ENCODE measurements at regions not wholly inside any gene's neighbourhood (a gene's known extent, or its start where the extent isn't known, plus 50 kb on each side); places are given as distances from the start of the nearest gene placed in this dataset.

GRCh38 chr4:128668566-128668965 is 140.9 kb upstream of the JADE1 start:
- Histone ChIP-seq H3K79me2 (ENCODE audit: insufficient read depth, low read length) (no peaks in the 10 kb centered on the region), H3K4me3 (replicated peaks in 1 of 3; ENCODE audit: insufficient read depth in 1 of 3, low read depth in 2 of 3, low read length in 3 of 3) (no peak overlapping the region), H3K9ac (ENCODE audit: insufficient read depth, low read depth, low read length) (no peak overlapping the region), H4K20me1 (ENCODE audit: insufficient read depth, low read length) (no peaks in the 10 kb centered on the region), H3K9me3 (ENCODE audit: low read length) (no peaks in the 10 kb centered on the region), H3K4me2 (ENCODE audit: low read depth, low read length) (no peak overlapping the region), H3K4me1 (ENCODE audit: insufficient read depth, low read length) (no peaks in the 10 kb centered on the region), H3K27ac (ENCODE audit: extremely low read length, insufficient read depth, low read length) (no peak overlapping the region), H3K36me3 (replicated peaks in 1 of 2; ENCODE audit: control insufficient read depth in 1 of 2, insufficient read depth in 2 of 2, low read length in 2 of 2) (no peaks in the 10 kb centered on the region), H2AFZ (ENCODE audit: low read length) (no peak overlapping the region), H3K27me3 (ENCODE audit: control insufficient read depth in 1 of 2, insufficient read depth in 2 of 2, low read length in 2 of 2) (no peaks in the 10 kb centered on the region)
- no peak for DNase-seq (ENCODE audit: low spot score)
- ChIA-PET CTCF (ENCODE audit: low intra/inter-chr PET ratio, low total read pairs) (no interaction called here), POLR2A (no interaction called here)
- FAIRE-seq: no peak
- no TSS peak for BruUV-seq (replicated peaks)
- in situ Hi-C loops (cut with HindIII; ENCODE audit: extremely low pct_ligation_motif_present, low pct_unique_long_range_greater_than_20kb): no loop called here
- WGBS (ENCODE audit: low lambda C conversion rate): 40% methylated on average over 5 of the region's 5 CpGs
- no peak for ATAC-seq
- intact Hi-C loops (cut with micrococcal nuclease; ENCODE audit: unreplicated experiment): no loop called here
- no peak for TF ChIP-seq ZBTB49 (CRISPR knock-in tag; IDR thresholded peaks at IDR 0.05; ENCODE audit: borderline replicate concordance)
- TF ChIP-seq ZFY (CRISPR knock-in tag; IDR thresholded peaks at IDR 0.05): no peak
- TF ChIP-seq TARDBP (CRISPR knock-in tag; IDR thresholded peaks at IDR 0.05): no peak
- no peak for TF ChIP-seq SP1 (IDR thresholded peaks at IDR 0.05)
- TF ChIP-seq SP1 (CRISPR knock-in tag; IDR thresholded peaks at IDR 0.05): no peak
- no peak for TF ChIP-seq ZNF574 (CRISPR knock-in tag; IDR thresholded peaks at IDR 0.05)
- TF ChIP-seq DZIP1 (CRISPR knock-in tag; IDR thresholded peaks at IDR 0.05): no peak
- TF ChIP-seq SIX4 (CRISPR knock-in tag; IDR thresholded peaks at IDR 0.05): no peak
- TF ChIP-seq ZBTB8A (CRISPR knock-in tag; IDR thresholded peaks at IDR 0.05; ENCODE audit: borderline replicate concordance, low read depth): no peak

All from HepG2 (cell line).